Pancreas (tissue), 10 donors: ENCODE measurements at regions not wholly inside any gene's neighbourhood (a gene's known extent, or its start where the extent isn't known, plus 50 kb on each side); places are given as distances from the start of the nearest gene placed in this dataset.

Source experiments
- ATAC-seq, 4 donors: fragments of 200-7000 bp; cut with Tn5 transposase; one replicate each; pipeline versions ENCODE4 v1.8.0 to v1.9.1; 2020; ENCODE audit warnings: mild to moderate bottlenecking in 4 of 4, moderate library complexity in 4 of 4
- DNase-seq, 6 donors: peaks; one replicate each; pipeline ENCODE4 v3.0.0-alpha.2; 2020
- FAIRE-seq: peaks from 2 replicates; lab custom pipeline; 2012; peaks lifted over from hg19 to GRCh38; lab: Jason Lieb, UNC
- H3K27ac ChIP-seq, 4 donors: fragments of 200-600 bp; sonication (generic); 1 replicate in 3 of 4; 2 replicates in 1 of 4; pipeline versions ENCODE4 v1.5.0 to v1.8.0; 2020
- H3K27me3 ChIP-seq, 4 donors: fragments of 200-600 bp; one replicate each; pipeline ENCODE4 v1.8.0; 2021
- H3K36me3 ChIP-seq, 3 donors: fragments of 200-600 bp; sonication (generic) in 1 of 3; one replicate each; pipeline versions ENCODE4 v1.5.0 to v1.8.0; 2020 to 2021
- H3K4me1 ChIP-seq, 3 donors: fragments of 200-600 bp; one replicate each; pipeline ENCODE4 v1.8.0; 2021
- H3K4me3 ChIP-seq, 4 donors: fragments of 200-600 bp; sonication (generic) in 2 of 4; one replicate each; pipeline versions ENCODE4 v1.5.0 to v1.8.0; 2020 to 2021
- H3K9me3 ChIP-seq, 4 donors: fragments of 200-600 bp; one replicate each; pipeline ENCODE4 v1.8.0; 2021
- CTCF ChIP-seq, 4 donors: fragments of 200-600 bp; sonication (generic) in 3 of 4; IDR thresholded peaks; one replicate each; pipeline versions ENCODE4 v1.5.0 to v1.8.0; 2021; ENCODE audit warnings: antibody characterized with exemption in 4 of 4
- WGBS, 2 donors: extraction: QIAGEN DNeasy Blood & Tissue Kit; methylation state at CpG; one replicate each; pipeline ENCODE4 v1.1.7; 2013; 5-methylcytosine and 5-hydroxymethylcytosine counted together
- intact Hi-C, 3 donors: fragments of 100-400 bp; cut with DNase I; formaldehyde crosslinking; loops; one replicate each; pipeline versions ENCODE4 v1.11.1 to v1.14.2; 2022
- donor health status: healthy with polysubstance abuse.
- donor health status: DM: no; HTN: no; CAD: no; lungs with moderate emphysema.
- donor health status: DM: no; HTN: no; CAD: no.
- donor health status: control.
- donor health status: control.
- donor health status: Bipolar disorder and iron deficiency.
- donor health status: DM: yes; HTN: yes; CAD: no.
- donor health status: DM: no; HTN: no; CAD: no.
- donor health status: DM: no; HTN: no; CAD: no.
- donor health status: DM: yes; HTN: yes; CAD: no.

DNA sequence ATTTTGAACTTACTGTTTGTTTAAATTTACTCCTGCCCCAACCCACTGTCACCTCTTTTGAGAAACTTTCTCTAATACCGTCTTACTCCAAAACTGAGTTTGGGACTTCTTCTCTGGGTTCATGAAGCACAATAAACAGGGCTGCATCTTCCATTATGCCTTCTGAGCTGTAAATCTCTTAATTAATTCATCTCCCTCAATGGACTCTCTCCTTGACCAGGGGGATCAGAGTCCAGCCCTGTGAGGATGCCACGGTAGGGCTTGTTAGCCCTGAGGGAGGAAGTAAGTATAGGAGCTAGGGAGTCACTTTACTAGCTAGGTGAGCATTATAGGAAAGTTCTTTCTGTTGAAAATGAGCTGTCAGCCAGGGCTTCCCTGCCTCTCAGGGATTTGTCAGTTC is 299.3 kb upstream of the SATB1 start:
- Histone ChIP-seq H3K4me1 (no peaks in the 10 kb centered on the region), H3K4me3 (no peak overlapping the region), H3K9me3 (no peaks in the 10 kb centered on the region), H3K27ac (no peak overlapping the region), H3K27me3 (no peaks in the 10 kb centered on the region), H3K36me3 (no peaks in the 10 kb centered on the region)
- no peak for DNase-seq
- no peak for TF ChIP-seq CTCF (IDR thresholded peaks at IDR 0.05)
- no peak for FAIRE-seq
- WGBS, 2 donors: 72% methylated on average over 2 of the region's 2 CpGs
- no peak for ATAC-seq
- intact Hi-C loops: no loop called here

- no peaks in the 10 kb centered on the region for H3K36me3 ChIP-seq
- no peak overlapping the region for H3K27ac ChIP-seq
- H3K4me3 ChIP-seq: no peak overlapping the region
- no peak for DNase-seq
- FAIRE-seq: no peak
- intact Hi-C loops: no loop called here
- ATAC-seq: no peak
- no peaks in the 10 kb centered on the region for H3K27me3 ChIP-seq
- H3K9me3 ChIP-seq: no peaks in the 10 kb centered on the region
- 93 to 95% methylated on average over 1 of the region's 1 CpG for WGBS, 2 donors
- no peaks in the 10 kb centered on the region for H3K4me1 ChIP-seq
- no peak for TF ChIP-seq CTCF (IDR thresholded peaks at IDR 0.05)
These were observed 298.2 kb upstream of the SATB1 start for GRCh38 chr3:18723206-18723810.

- intact Hi-C loops: no loop called here
- no peaks in the 10 kb centered on the region for H3K36me3 ChIP-seq
- TF ChIP-seq CTCF (IDR thresholded peaks at IDR 0.05): no peak
- H3K27me3 ChIP-seq: no peaks in the 10 kb centered on the region
- no peak for ATAC-seq
- no peaks in the 10 kb centered on the region for H3K4me1 ChIP-seq
- no peak for DNase-seq
- FAIRE-seq: no peak
- no peak overlapping the region for H3K27ac ChIP-seq
- no peak overlapping the region for H3K4me3 ChIP-seq
- 68 to 75% methylated on average over 5 of the region's 5 CpGs for WGBS, 2 donors
- H3K9me3 ChIP-seq: no peaks in the 10 kb centered on the region
These were observed 295.4 kb upstream of the SATB1 start for GRCh38 chr3:18720543-18720942.

DNA sequence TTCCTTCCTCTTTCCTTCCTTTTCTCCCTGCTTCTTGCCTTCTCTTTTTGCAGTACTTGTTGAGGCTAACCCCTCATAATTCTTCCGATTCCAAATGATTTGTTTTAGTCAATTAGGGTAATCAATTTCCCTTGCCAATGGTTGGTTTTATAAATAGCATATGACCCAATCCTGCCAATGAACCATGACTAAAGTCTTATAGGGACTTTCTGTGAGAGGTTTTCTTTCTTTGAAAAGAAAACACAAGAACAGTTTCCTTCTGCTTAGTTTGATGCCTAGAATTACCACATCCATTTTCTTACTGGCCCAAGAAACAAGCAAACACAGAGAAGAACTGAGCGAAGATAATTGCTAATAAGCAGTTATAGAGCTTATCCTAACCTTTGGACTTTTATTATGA is 292.5 kb upstream of the SATB1 start:
- no peak for ATAC-seq
- Histone ChIP-seq H3K27ac (no peak overlapping the region), H3K36me3 (no peaks in the 10 kb centered on the region), H3K4me3 (no peak overlapping the region), H3K27me3 (no peaks in the 10 kb centered on the region), H3K4me1 (no peaks in the 10 kb centered on the region), H3K9me3 (no peaks in the 10 kb centered on the region)
- no peak for DNase-seq
- WGBS, 2 donors: 75 to 76% methylated on average over 2 of the region's 2 CpGs
- FAIRE-seq: no peak
- TF ChIP-seq CTCF (IDR thresholded peaks at IDR 0.05): no peak
- intact Hi-C loops: no loop called here

- intact Hi-C loops: no loop called here
- no peak for FAIRE-seq
- H3K27me3 ChIP-seq: no peaks in the 10 kb centered on the region
- H3K9me3 ChIP-seq: no peaks in the 10 kb centered on the region
- no peaks in the 10 kb centered on the region for H3K4me1 ChIP-seq
- no peaks in the 10 kb centered on the region for H3K36me3 ChIP-seq
- no peak overlapping the region for H3K4me3 ChIP-seq
- no peak for DNase-seq
- H3K27ac ChIP-seq: no peak overlapping the region
- 84 to 85% methylated on average over 3 of the region's 3 CpGs for WGBS, 2 donors
- ATAC-seq: no peak
- TF ChIP-seq CTCF (IDR thresholded peaks at IDR 0.05): no peak
These were observed 291.7 kb upstream of the SATB1 start for GRCh38 chr3:18716821-18717220.
